Activated T-helper 17 cell treated with anti-CD3 and anti-CD28 coated beads, Interleukin-2, amount 50 U/mL, for 72 hours (primary cell): ENCODE measurements at regions not wholly inside any gene's neighbourhood (a gene's known extent, or its start where the extent isn't known, plus 50 kb on each side); places are given as distances from the start of the nearest gene placed in this dataset.
"Not testable (repeated sequence)": the region's sequence is repeated elsewhere in the genome, so short reads cannot be mapped to it uniquely, and the experiment has no call there.

Experiments used
- ATAC-seq: fragments of 150-1000 bp; cut with Tn5 transposase; replicated peaks from 2 replicates; pipeline ENCODE4 v1.10.0; 2021; ENCODE audit warnings: mild to moderate bottlenecking, moderate library complexity
- H3K27ac Mint-ChIP-seq: one replicate; pipeline ENCODE4 v1.8.0; 2022; ENCODE audit warnings: mixed read lengths
- H3K27me3 Mint-ChIP-seq: one replicate; pipeline ENCODE4 v1.8.0; 2022; ENCODE audit warnings: mixed read lengths
- H3K36me3 Mint-ChIP-seq: one replicate; pipeline ENCODE4 v1.8.0; 2022; ENCODE audit warnings: low read depth, mild to moderate bottlenecking, mixed read lengths
- H3K4me1 Mint-ChIP-seq: one replicate; pipeline ENCODE4 v1.8.0; 2022; ENCODE audit warnings: mixed read lengths
- H3K4me3 Mint-ChIP-seq: one replicate; pipeline ENCODE4 v1.8.0; 2022; ENCODE audit warnings: mild to moderate bottlenecking, mixed read lengths
- H3K9me3 Mint-ChIP-seq: one replicate; pipeline ENCODE4 v1.8.0; 2022; ENCODE audit warnings: mixed read lengths

- H3K4me1 Mint-ChIP-seq, H3K9me3 Mint-ChIP-seq, H3K27ac Mint-ChIP-seq, H3K36me3 Mint-ChIP-seq, ATAC-seq, H3K4me3 Mint-ChIP-seq, H3K27me3 Mint-ChIP-seq: not testable (repeated sequence)
Observed at GRCh38 chr9:66152406-66152805, 415.5 kb downstream of the FOXD4L4 start.

- H3K4me3 Mint-ChIP-seq, H3K27ac Mint-ChIP-seq, H3K9me3 Mint-ChIP-seq, H3K4me1 Mint-ChIP-seq, H3K27me3 Mint-ChIP-seq, H3K36me3 Mint-ChIP-seq: not testable (repeated sequence)
- peak; percentile 98 for ATAC-seq
Observed at GRCh38 chr9:66153021-66153725, 416.2 kb downstream of the FOXD4L4 start.

GRCh38 chr9:66153971-66154691, 417.2 kb downstream of the FOXD4L4 start:
- not testable (repeated sequence) for H3K27me3 Mint-ChIP-seq, H3K36me3 Mint-ChIP-seq, H3K4me3 Mint-ChIP-seq, H3K4me1 Mint-ChIP-seq, H3K27ac Mint-ChIP-seq, H3K9me3 Mint-ChIP-seq, ATAC-seq

- not testable (repeated sequence) for H3K4me1 Mint-ChIP-seq, H3K36me3 Mint-ChIP-seq, H3K9me3 Mint-ChIP-seq, H3K27me3 Mint-ChIP-seq, ATAC-seq, H3K4me3 Mint-ChIP-seq, H3K27ac Mint-ChIP-seq
Observed at GRCh38 chr9:66182316-66182715, 445.4 kb downstream of the FOXD4L4 start.

GRCh38 chr9:66183648-66184047, 446.7 kb downstream of the FOXD4L4 start:
- H3K27me3 Mint-ChIP-seq, H3K36me3 Mint-ChIP-seq, H3K27ac Mint-ChIP-seq, ATAC-seq, H3K4me3 Mint-ChIP-seq, H3K9me3 Mint-ChIP-seq, H3K4me1 Mint-ChIP-seq: not testable (repeated sequence)

GRCh38 chr9:66197199-66197598, 460.3 kb downstream of the FOXD4L4 start:
- H3K27ac Mint-ChIP-seq, H3K4me3 Mint-ChIP-seq, H3K9me3 Mint-ChIP-seq, H3K27me3 Mint-ChIP-seq, H3K4me1 Mint-ChIP-seq, ATAC-seq, H3K36me3 Mint-ChIP-seq: not testable (repeated sequence)

GRCh38 chr9:66198421-66198820, 461.5 kb downstream of the FOXD4L4 start:
- not testable (repeated sequence) for H3K4me1 Mint-ChIP-seq, H3K27me3 Mint-ChIP-seq, H3K36me3 Mint-ChIP-seq, H3K27ac Mint-ChIP-seq, H3K9me3 Mint-ChIP-seq, H3K4me3 Mint-ChIP-seq
- peak; percentile 11 for ATAC-seq

GRCh38 chr9:66206617-66207016, 469.7 kb downstream of the FOXD4L4 start:
- peak; percentile 49 for ATAC-seq
- H3K4me3 Mint-ChIP-seq, H3K36me3 Mint-ChIP-seq, H3K27ac Mint-ChIP-seq, H3K9me3 Mint-ChIP-seq, H3K27me3 Mint-ChIP-seq, H3K4me1 Mint-ChIP-seq: not testable (repeated sequence)

- ATAC-seq, result peak; percentile 24
- not testable (repeated sequence) for H3K27ac Mint-ChIP-seq, H3K4me1 Mint-ChIP-seq, H3K27me3 Mint-ChIP-seq, H3K4me3 Mint-ChIP-seq, H3K36me3 Mint-ChIP-seq, H3K9me3 Mint-ChIP-seq
Observed at GRCh38 chr9:66207914-66208313, 471.0 kb downstream of the FOXD4L4 start.

GRCh38 chr9:66244763-66245162, 507.8 kb downstream of the FOXD4L4 start:
- not testable (repeated sequence) for H3K4me1 Mint-ChIP-seq, ATAC-seq, H3K27ac Mint-ChIP-seq, H3K9me3 Mint-ChIP-seq, H3K27me3 Mint-ChIP-seq, H3K36me3 Mint-ChIP-seq, H3K4me3 Mint-ChIP-seq

- not testable (repeated sequence) for H3K9me3 Mint-ChIP-seq, H3K27ac Mint-ChIP-seq, H3K27me3 Mint-ChIP-seq, H3K36me3 Mint-ChIP-seq, H3K4me1 Mint-ChIP-seq, H3K4me3 Mint-ChIP-seq, ATAC-seq
Observed at GRCh38 chr9:66245481-66245880, 508.5 kb downstream of the FOXD4L4 start.

GRCh38 chr9:66257581-66257980, 520.6 kb downstream of the FOXD4L4 start:
- ATAC-seq, H3K9me3 Mint-ChIP-seq, H3K36me3 Mint-ChIP-seq, H3K4me1 Mint-ChIP-seq, H3K27me3 Mint-ChIP-seq, H3K27ac Mint-ChIP-seq, H3K4me3 Mint-ChIP-seq: not testable (repeated sequence)

- not testable (repeated sequence) for H3K27ac Mint-ChIP-seq, H3K4me1 Mint-ChIP-seq, H3K4me3 Mint-ChIP-seq, H3K27me3 Mint-ChIP-seq, ATAC-seq, H3K36me3 Mint-ChIP-seq, H3K9me3 Mint-ChIP-seq
Observed at GRCh38 chr9:66261576-66261975, 524.6 kb downstream of the FOXD4L4 start.

- ATAC-seq, result not testable (repeated sequence)
Observed at GRCh38 chr9:66263621-66264020, 526.7 kb downstream of the FOXD4L4 start.

GRCh38 chr9:66264786-66265185, 527.8 kb downstream of the FOXD4L4 start:
- not testable (repeated sequence) for H3K27me3 Mint-ChIP-seq, H3K4me1 Mint-ChIP-seq, H3K9me3 Mint-ChIP-seq, H3K36me3 Mint-ChIP-seq, ATAC-seq, H3K4me3 Mint-ChIP-seq, H3K27ac Mint-ChIP-seq

More at GRCh38 chr9:66263621-66264020, 526.7 kb downstream of the FOXD4L4 start:
- H3K27ac Mint-ChIP-seq, H3K27me3 Mint-ChIP-seq, H3K4me1 Mint-ChIP-seq, H3K36me3 Mint-ChIP-seq, H3K9me3 Mint-ChIP-seq, H3K4me3 Mint-ChIP-seq: not testable (repeated sequence)

GRCh38 chr9:66266202-66266601, 529.3 kb downstream of the FOXD4L4 start:
- ATAC-seq, H3K36me3 Mint-ChIP-seq, H3K27ac Mint-ChIP-seq, H3K4me3 Mint-ChIP-seq, H3K9me3 Mint-ChIP-seq, H3K27me3 Mint-ChIP-seq, H3K4me1 Mint-ChIP-seq: not testable (repeated sequence)
